Tibial nerve (tissue), 4 donors: ENCODE measurements at regions not wholly inside any gene's neighbourhood (a gene's known extent, or its start where the extent isn't known, plus 50 kb on each side); places are given as distances from the start of the nearest gene placed in this dataset.

Source experiments
- DNase-seq, 2 donors: peaks; one replicate each; pipeline ENCODE4 v3.0.0-alpha.2; 2019; ENCODE audit warnings: low spot score in 2 of 2
- H3K27ac ChIP-seq, 4 donors: fragments of 200-600 bp; sonication (generic) in 3 of 4; one replicate each; pipeline ENCODE4 v1.5.1; 2017 to 2019; ENCODE audit warnings: mild to moderate bottlenecking in 1 of 4
- H3K27me3 ChIP-seq, 2 donors: fragments of 200-600 bp; sonication (generic) in 1 of 2; one replicate each; pipeline versions ENCODE4 v1.5.1 to v1.6.0; 2017 to 2019
- H3K36me3 ChIP-seq, 3 donors: fragments of 200-600 bp; sonication (generic); one replicate each; pipeline ENCODE4 v1.5.1; 2018 to 2019
- H3K4me1 ChIP-seq, 4 donors: fragments of 200-600 bp; sonication (generic) in 3 of 4; one replicate each; pipeline ENCODE4 v1.5.1; 2017 to 2019
- H3K4me3 ChIP-seq, 4 donors: fragments of 200-600 bp; sonication (generic) in 3 of 4; one replicate each; pipeline ENCODE4 v1.5.1; 2017 to 2019; ENCODE audit warnings: mild to moderate bottlenecking in 1 of 4, moderate library complexity in 1 of 4
- H3K9me3 ChIP-seq, 4 donors: fragments of 200-600 bp; sonication (generic) in 3 of 4; one replicate each; pipeline ENCODE4 v1.5.1; 2017 to 2019
- CTCF ChIP-seq, 5 experiments: fragments of 200-600 bp in 3 of 5; fragments of 450-650 bp in 2 of 5; sonication (generic) in 3 of 5; IDR thresholded peaks; one replicate each; pipeline ENCODE4 v1.5.1; 2016 to 2019; ENCODE audit warnings: antibody characterized with exemption in 5 of 5, mild to moderate bottlenecking in 3 of 5, moderate library complexity in 2 of 5
- EP300 ChIP-seq, 2 donors: sonication (generic); formaldehyde crosslinking; IDR thresholded peaks; one replicate each; pipeline ENCODE4 v1.6.1; 2017; ENCODE audit warnings: antibody characterized with exemption in 2 of 2, mild to moderate bottlenecking in 1 of 2
- POLR2A ChIP-seq, 2 donors: fragments of 450-650 bp; IDR thresholded peaks; one replicate each; pipeline ENCODE4 v1.6.1; 2017; ENCODE audit warnings: antibody characterized with exemption in 2 of 2, mild to moderate bottlenecking in 2 of 2, moderate library complexity in 2 of 2
- WGBS, 2 donors: methylation state at CpG; one replicate each; pipeline ENCODE4 v1.1.5; 2018; 5-methylcytosine and 5-hydroxymethylcytosine counted together

DNA sequence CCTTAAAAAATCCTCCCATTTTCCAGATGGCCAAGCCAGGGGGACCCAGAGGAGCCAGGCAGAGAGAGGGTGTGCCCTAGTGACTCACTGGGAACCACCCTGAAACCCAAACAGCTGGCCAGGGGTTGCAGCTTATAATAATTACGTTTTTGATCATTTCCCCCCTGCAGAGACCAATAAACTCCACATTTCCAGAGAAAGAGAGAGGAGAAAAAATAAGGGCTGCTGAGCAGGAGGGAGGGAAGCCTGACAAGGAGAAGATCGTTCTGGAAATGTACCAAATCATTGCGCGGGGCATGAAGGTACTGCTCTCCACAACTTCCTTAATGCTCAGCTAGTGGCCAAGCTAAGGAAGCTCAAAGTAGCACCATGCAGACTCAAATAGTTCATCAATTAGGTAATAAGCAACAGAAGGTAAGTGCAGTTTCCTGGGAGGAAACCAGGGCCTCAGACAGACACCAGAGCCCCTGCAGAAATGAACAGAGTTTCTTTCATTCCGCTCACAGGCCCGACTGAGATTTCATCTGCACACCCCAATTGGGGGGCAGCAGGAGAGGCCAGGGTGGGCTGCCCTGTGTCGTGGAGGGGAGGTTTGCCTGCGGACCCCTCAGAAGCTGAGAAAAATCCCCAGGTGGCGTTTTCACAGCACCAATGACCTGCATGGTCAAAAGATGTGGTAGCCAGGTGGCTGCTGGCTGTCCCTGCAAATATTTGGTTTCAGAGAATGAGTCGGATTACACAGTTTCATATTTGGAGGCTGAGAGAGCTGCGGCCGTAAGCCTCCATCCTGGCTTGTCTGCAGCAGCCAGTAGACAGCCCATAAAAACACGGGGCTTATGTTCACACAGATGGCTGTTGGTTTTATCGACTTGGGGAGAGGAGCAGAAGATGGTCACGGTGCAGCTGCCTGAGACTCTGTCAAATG lies 153.2 kb upstream of the LYZL2 start:
- no peaks in the 10 kb centered on the region for H3K9me3 ChIP-seq
- H3K27me3 ChIP-seq = no peaks in the 10 kb centered on the region
- peak overlapping the region; percentile 87 to 98 (median 92) for H3K27ac ChIP-seq
- peaks cover 0 to 41% (median 9%) of the 10 kb centered on the region in 4 donors for H3K4me1 ChIP-seq
- WGBS, 2 donors = 61 to 63% methylated on average over 14 to 15 of the region's 15 CpGs
- H3K4me3 ChIP-seq = no peak overlapping the region
- no peaks in the 10 kb centered on the region for H3K36me3 ChIP-seq
- DNase-seq = no peak
- TF ChIP-seq EP300 (IDR thresholded peaks at IDR 0.05) = peak in 1 of 2 donors; percentile 12
- TF ChIP-seq CTCF (IDR thresholded peaks at IDR 0.05) = no peak
- TF ChIP-seq POLR2A (IDR thresholded peaks at IDR 0.05) = no peak

DNA sequence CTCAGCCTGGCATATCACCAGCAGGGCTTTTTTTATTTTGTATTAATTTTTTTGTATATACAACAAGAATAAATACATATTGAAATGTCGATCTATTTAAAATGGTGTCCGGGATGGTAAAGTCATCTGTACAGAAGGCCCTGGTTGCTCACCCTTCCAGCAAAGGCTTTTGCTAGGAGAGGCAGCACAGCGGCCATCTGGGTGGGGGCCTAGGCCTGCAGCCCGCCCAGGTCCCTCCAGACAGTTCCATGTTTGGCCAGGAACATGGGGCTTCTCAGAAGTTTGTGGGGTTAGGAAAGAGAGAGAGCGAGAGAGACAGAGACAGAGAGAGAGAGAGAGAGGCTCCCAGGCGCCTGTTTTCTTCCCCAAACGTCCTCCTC lies 152.6 kb upstream of the LYZL2 start:
- DNase-seq = no peak
- peaks cover 0 to 41% (median 9%) of the 10 kb centered on the region in 4 donors for H3K4me1 ChIP-seq
- no peaks in the 10 kb centered on the region for H3K27me3 ChIP-seq
- WGBS, 2 donors = 72 to 73% methylated on average over 7 of the region's 7 CpGs
- H3K9me3 ChIP-seq = no peaks in the 10 kb centered on the region
- TF ChIP-seq POLR2A (IDR thresholded peaks at IDR 0.05) (no peak), EP300 (IDR thresholded peaks at IDR 0.05) (no peak), CTCF (IDR thresholded peaks at IDR 0.05) (no peak)
- no peak overlapping the region for H3K4me3 ChIP-seq
- H3K27ac ChIP-seq = peak overlapping the region in 2 of 4 donors; percentile 97 to 98
- H3K36me3 ChIP-seq = no peaks in the 10 kb centered on the region

GRCh38 chr10:30781670-30782121 lies 152.1 kb upstream of the LYZL2 start:
- Histone ChIP-seq H3K4me1 (peaks cover 0 to 42% (median 9%) of the 10 kb centered on the region in 4 donors), H3K9me3 (no peaks in the 10 kb centered on the region), H3K27ac (peak overlapping the region in 2 of 4 donors; percentile 97 to 98), H3K36me3 (no peaks in the 10 kb centered on the region), H3K27me3 (no peaks in the 10 kb centered on the region), H3K4me3 (no peak overlapping the region)
- TF ChIP-seq CTCF (IDR thresholded peaks at IDR 0.05) (no peak), EP300 (IDR thresholded peaks at IDR 0.05) (no peak), POLR2A (IDR thresholded peaks at IDR 0.05) (no peak)
- DNase-seq = no peak
- WGBS, 2 donors = 63 to 76% methylated on average over 9 to 12 of the region's 12 CpGs

GRCh38 chr10:30778769-30779168 lies 149.2 kb upstream of the LYZL2 start:
- no peaks in the 10 kb centered on the region for H3K36me3 ChIP-seq
- no peaks in the 10 kb centered on the region for H3K27me3 ChIP-seq
- TF ChIP-seq POLR2A (IDR thresholded peaks at IDR 0.05) = no peak
- TF ChIP-seq EP300 (IDR thresholded peaks at IDR 0.05) = no peak
- no peak for TF ChIP-seq CTCF (IDR thresholded peaks at IDR 0.05)
- no peak overlapping the region for H3K27ac ChIP-seq
- peaks cover 0 to 33% (median 2%) of the 10 kb centered on the region in 4 donors for H3K4me1 ChIP-seq
- H3K4me3 ChIP-seq = no peak overlapping the region
- no peak for DNase-seq
- no peaks in the 10 kb centered on the region for H3K9me3 ChIP-seq
- WGBS, 2 donors = 0 to 94% methylated on average over 1 of the region's 1 CpG
